HepG2 (cell line): ENCODE measurements at regions not wholly inside any gene's neighbourhood (a gene's known extent, or its start where the extent isn't known, plus 50 kb on each side); places are given as distances from the start of the nearest gene placed in this dataset.

ENCODE experiments used
- ATAC-seq: fragments of 200-7000 bp; cut with Tn5 transposase; 3 replicates; pipeline ENCODE4 v1.9.1; 2020; ENCODE audit warnings: mild to moderate bottlenecking, moderate library complexity
- BruUV-seq: library from RNA; stranded (reverse); fragments of 400-500 nt; replicated peaks from 2 replicates; lab custom pipeline; 2021; lab: Mats Ljungman, UMichigan
- CTCF ChIA-PET: fragments of 300-600 bp; formaldehyde crosslinking; extraction: SDS; loops from one replicate; lab custom pipeline; 2021; ENCODE audit warnings: low total read pairs, inconsistent platforms, low intra/inter-chr PET ratio; lab: Yijun Ruan, JAX
- POLR2A ChIA-PET: fragments of 350-600 bp; sonication (Branson Sonifier 250); formaldehyde crosslinking; loops from one replicate; lab custom pipeline; 2020; ENCODE audit warnings: antibody characterized with exemption, inconsistent platforms; lab: Yijun Ruan, JAX
- DNase-seq: peaks from one replicate; pipeline ENCODE4 v3.0.0-alpha.2; 2015; ENCODE audit warnings: low spot score
- FAIRE-seq: peaks from 3 replicates; lab custom pipeline; 2011; peaks lifted over from hg19 to GRCh38; lab: Jason Lieb, UNC
- H2AFZ ChIP-seq: one replicate; pipeline ENCODE4 v1.6.1; 2011; ENCODE audit warnings: low read length, inconsistent platforms
- H3K27ac ChIP-seq: fragments of 300-600 bp; 3 replicates; pipeline ENCODE4 v1.8.0; 2011; ENCODE audit warnings: mixed run types, mild to moderate bottlenecking, mixed read lengths, low read length, inconsistent platforms; ENCODE audit not compliant: insufficient read depth; ENCODE audit errors: extremely low read length
- H3K27me3 ChIP-seq, 2 experiments: fragments of 200-600 bp in 1 of 2; 2 replicates in 1 of 2; 3 replicates in 1 of 2; pipeline versions ENCODE4 v1.6.0 to v1.8.0; 2011; ENCODE audit warnings: low read length in 2 of 2, mild to moderate bottlenecking in 2 of 2, moderate library complexity in 2 of 2, inconsistent platforms in 1 of 2; ENCODE audit not compliant: insufficient read depth in 2 of 2, control insufficient read depth in 1 of 2
- H3K36me3 ChIP-seq, 2 experiments: fragments of 200-600 bp in 1 of 2; replicated peaks in 1 of 2; 2 replicates in 1 of 2; 3 replicates in 1 of 2; pipeline versions ENCODE4 v1.5.1 to v1.8.0; 2011; ENCODE audit warnings: low read length in 2 of 2, inconsistent platforms in 1 of 2; ENCODE audit not compliant: insufficient read depth in 2 of 2, control insufficient read depth in 1 of 2
- H3K4me1 ChIP-seq: 2 replicates; pipeline ENCODE4 v1.5.1; 2012; ENCODE audit warnings: low read length, inconsistent platforms; ENCODE audit not compliant: insufficient read depth
- H3K4me2 ChIP-seq: 2 replicates; pipeline ENCODE4 v1.6.0; 2011; ENCODE audit warnings: low read depth, low read length, inconsistent platforms
- H3K4me3 ChIP-seq, 3 experiments: fragments of 200-600 bp in 1 of 3; sonication (generic), shearing (Covaris generic) in 1 of 3; replicated peaks in 1 of 3; 2 replicates each; pipeline ENCODE4 v1.5.1; 2011 to 2016; ENCODE audit warnings: low read length in 3 of 3, inconsistent platforms in 2 of 3, low read depth in 2 of 3, mild to moderate bottlenecking in 2 of 3, control low read depth in 1 of 3, mixed read lengths in 1 of 3; ENCODE audit not compliant: insufficient read depth in 1 of 3
- H3K79me2 ChIP-seq: one replicate; pipeline ENCODE4 v1.6.1; 2011; ENCODE audit warnings: low read length, inconsistent platforms; ENCODE audit not compliant: insufficient read depth
- H3K9ac ChIP-seq: 2 replicates; pipeline ENCODE4 v1.6.0; 2011; ENCODE audit warnings: mild to moderate bottlenecking, low read depth, low read length, inconsistent platforms; ENCODE audit not compliant: insufficient read depth
- H3K9me3 ChIP-seq: 2 replicates; pipeline ENCODE4 v1.5.1; 2012; ENCODE audit warnings: mild to moderate bottlenecking, low read length
- H4K20me1 ChIP-seq: 2 replicates; pipeline ENCODE4 v1.6.0; 2011; ENCODE audit warnings: inconsistent platforms, mild to moderate bottlenecking, low read length, moderate library complexity; ENCODE audit not compliant: insufficient read depth
- DR1 ChIP-seq: sonication (generic); formaldehyde crosslinking; IDR thresholded peaks from 2 replicates; pipeline ENCODE4 v1.8.0; 2021; ENCODE audit warnings: mild to moderate bottlenecking, missing genetic modification reagents, inconsistent platforms
- FOXK1 ChIP-seq: sonication (generic); formaldehyde crosslinking; IDR thresholded peaks from 2 replicates; pipeline ENCODE4 v1.4.0; 2020; ENCODE audit warnings: low read depth, missing genetic modification reagents, borderline replicate concordance
- KDM2A ChIP-seq: sonication (generic); formaldehyde crosslinking; IDR thresholded peaks from 2 replicates; pipeline ENCODE4 v1.4.0; 2020; ENCODE audit warnings: low read depth, missing genetic modification reagents, borderline replicate concordance
- NRL ChIP-seq: sonication (generic); formaldehyde crosslinking; IDR thresholded peaks from 2 replicates; pipeline ENCODE4 v1.5.0; 2020; ENCODE audit warnings: missing genetic modification reagents, mild to moderate bottlenecking, moderate library complexity, borderline replicate concordance
- RAD51 ChIP-seq: fragments of 450-650 bp; IDR thresholded peaks from 2 replicates; pipeline ENCODE4 v1.6.1; 2016; ENCODE audit warnings: borderline replicate concordance
- SMYD3 ChIP-seq: sonication (generic); formaldehyde crosslinking; IDR thresholded peaks from 2 replicates; pipeline ENCODE4 v1.8.1; 2023; ENCODE audit warnings: mild to moderate bottlenecking, missing genetic modification reagents
- TCF12 ChIP-seq, 2 experiments: fragments of 450-650 bp in 1 of 2; sonication (generic) in 1 of 2; formaldehyde crosslinking in 1 of 2; IDR thresholded peaks; 2 replicates each; pipeline versions ENCODE4 v1.6.1 to v1.8.0; 2017 to 2022; ENCODE audit warnings: antibody characterized with exemption in 1 of 2, mild to moderate bottlenecking in 1 of 2, missing genetic modification reagents in 1 of 2, moderate library complexity in 1 of 2
- YEATS4 ChIP-seq: sonication (generic); formaldehyde crosslinking; IDR thresholded peaks from 2 replicates; pipeline ENCODE4 v1.4.0; 2020; ENCODE audit warnings: missing genetic modification reagents, borderline replicate concordance
- ZNF557 ChIP-seq: sonication (generic); formaldehyde crosslinking; IDR thresholded peaks from 2 replicates; pipeline ENCODE4 v1.4.0; 2020; ENCODE audit warnings: missing genetic modification reagents
- WGBS: methylation state at CpG from one replicate; pipeline ENCODE4 v1.1.6; 2017; ENCODE audit warnings: low lambda C conversion rate; 5-methylcytosine and 5-hydroxymethylcytosine counted together
- in situ Hi-C: cut with HindIII; loops from 2 replicates; pipeline ENCODE4 v1.10.0; 2017; ENCODE audit warnings: low pct_unique_long_range_greater_than_20kb; ENCODE audit not compliant: extremely low pct_ligation_motif_present
- intact Hi-C: fragments of 100-400 bp; cut with micrococcal nuclease; formaldehyde crosslinking; loops from one replicate; pipeline ENCODE4 v1.10.0; 2022; ENCODE audit not compliant: unreplicated experiment

DNA sequence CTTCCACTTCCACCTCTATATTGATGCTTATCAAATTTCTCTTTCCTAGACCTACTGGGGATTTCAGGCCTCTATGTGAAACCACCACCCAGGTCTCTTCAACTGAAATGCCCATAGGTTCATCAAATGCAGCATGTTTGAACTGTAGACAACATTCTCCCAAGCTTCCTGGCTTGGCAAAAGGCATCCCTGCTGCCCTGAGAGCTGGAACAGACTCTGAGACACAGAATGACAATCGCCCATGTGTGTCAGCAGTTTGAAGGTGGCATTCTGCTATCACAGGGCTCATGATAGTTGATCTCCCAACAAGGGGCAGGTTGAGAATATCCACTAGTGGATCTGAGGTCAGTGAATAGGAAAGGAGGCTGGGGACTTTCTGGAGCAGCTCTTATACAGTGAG is 200.7 kb downstream of the RPLP1 start:
- Histone ChIP-seq H4K20me1 (peaks cover 14% of the 10 kb centered on the region; the same call in 1 of the 2 replicates), H3K9ac (no peak overlapping the region), H3K36me3 (no peaks in the 10 kb centered on the region), H3K4me1 (no peaks in the 10 kb centered on the region), H3K9me3 (no peaks in the 10 kb centered on the region), H3K27ac (no peak overlapping the region), H3K27me3 (peaks cover 2 to 69% of the 10 kb centered on the region in 2 experiments; a peak in 4 of 5 replicates), H3K79me2 (no peaks in the 10 kb centered on the region), H2AFZ (no peak overlapping the region)
- ChIA-PET CTCF (no interaction called here), POLR2A (no interaction called here)
- 0% methylated on average over 1 of the region's 1 CpG for WGBS
- BruUV-seq: no TSS peak
- no peak for FAIRE-seq
- DNase-seq: no peak
- ATAC-seq: no peak
- in situ Hi-C loops: no loop called here
- TF ChIP-seq SMYD3 (CRISPR knock-in tag): no peak
- TF ChIP-seq NRL (CRISPR knock-in tag): no peak
- TF ChIP-seq TCF12 (IDR thresholded peaks at IDR 0.05): no peak
- TF ChIP-seq TCF12 (CRISPR knock-in tag; IDR thresholded peaks at IDR 0.05): no peak
- no peak for TF ChIP-seq RAD51
- TF ChIP-seq FOXK1 (CRISPR knock-in tag): no peak
- TF ChIP-seq KDM2A (CRISPR knock-in tag): no peak
- TF ChIP-seq YEATS4 (CRISPR knock-in tag): no peak
- TF ChIP-seq, all 625 proteins: peak for 0
- Histone ChIP-seq H3K4me3 (no peak overlapping the region), H3K4me2 (no peak overlapping the region)
- intact Hi-C loops: no loop called here

DNA sequence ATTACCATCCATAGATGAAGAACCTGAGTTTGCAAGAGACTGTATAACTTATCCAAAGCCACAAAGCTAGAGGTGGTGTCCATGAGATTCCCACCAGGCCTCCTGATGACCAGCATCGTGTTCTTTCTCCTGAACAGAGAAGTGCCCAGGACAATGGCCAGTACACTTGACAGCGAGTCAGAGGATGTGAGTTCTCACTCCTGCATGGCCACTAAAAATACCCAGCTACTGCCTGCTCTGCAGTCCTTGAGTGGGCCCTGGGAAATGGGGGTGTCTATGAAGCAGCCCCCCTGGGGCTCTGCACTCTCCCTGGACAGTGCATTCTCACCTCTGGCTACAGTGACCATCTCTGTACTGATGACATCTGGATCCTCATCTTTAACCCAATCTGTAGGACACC is 201.2 kb downstream of the RPLP1 start:
- POLR2A ChIA-PET: no interaction called here
- no peaks in the 10 kb centered on the region for H3K36me3 ChIP-seq
- H2AFZ ChIP-seq: no peak overlapping the region
- H3K79me2 ChIP-seq: no peaks in the 10 kb centered on the region
- TF ChIP-seq ZNF557 (CRISPR knock-in tag): no peak
- TF ChIP-seq DR1: no peak
- TF ChIP-seq, all 625 proteins: peak for 0
- Histone ChIP-seq H3K27ac (no peak overlapping the region), H3K4me2 (no peak overlapping the region), H3K4me1 (no peaks in the 10 kb centered on the region), H3K27me3 (peaks cover 4 to 66% of the 10 kb centered on the region in 2 experiments; a peak in 4 of 5 replicates), H3K4me3 (no peak overlapping the region), H3K9me3 (no peaks in the 10 kb centered on the region), H3K9ac (no peak overlapping the region), H4K20me1 (peaks cover 10% of the 10 kb centered on the region; the same call in 1 of the 2 replicates)
- in situ Hi-C loops (no loop called here), intact Hi-C loops (no loop called here)
- CTCF ChIA-PET: no interaction called here
- WGBS: no CpG with 5 or more reads among the region's 2 CpGs
- ATAC-seq: no peak
- no peak for DNase-seq
- BruUV-seq: no TSS peak
- FAIRE-seq: no peak
